Glomerular visceral epithelial cell (primary cell): ENCODE measurements at regions not wholly inside any gene's neighbourhood (a gene's known extent, or its start where the extent isn't known, plus 50 kb on each side); places are given as distances from the start of the nearest gene placed in this dataset.

Experiments used
- DNase-seq: peaks from one replicate; pipeline ENCODE4 v3.0.0-alpha.2; 2016; ENCODE audit errors: extremely low spot score

- no peak for DNase-seq
Observed at GRCh38 chr4:53815281-53815680, 224.0 kb upstream of the LNX1 start.

GRCh38 chr4:53813998-53814397 lies 222.7 kb upstream of the LNX1 start:
- no peak for DNase-seq

DNA sequence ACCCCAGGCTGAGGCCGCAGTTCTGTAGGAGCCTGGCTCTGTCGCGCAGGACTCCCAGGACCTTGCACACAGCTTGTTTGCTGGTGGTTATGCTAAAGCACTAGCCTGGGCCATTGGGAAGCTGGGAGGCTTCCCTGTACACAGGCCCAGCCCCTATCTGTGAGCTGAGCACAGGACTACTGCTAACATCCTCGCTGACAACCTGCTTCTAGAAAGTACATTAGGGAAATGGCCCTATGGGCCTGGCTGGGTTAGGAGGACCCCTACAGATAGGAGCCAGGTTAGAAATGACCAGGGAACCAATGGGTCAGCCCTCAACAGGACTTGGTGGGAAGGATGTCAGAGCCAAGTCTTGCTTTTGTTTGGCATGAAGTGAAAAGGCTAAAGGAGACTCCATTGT lies 219.4 kb upstream of the LNX1 start:
- no peak for DNase-seq

- DNase-seq = no peak
Observed at GRCh38 chr4:53809816-53810215, 218.5 kb upstream of the LNX1 start.

DNA sequence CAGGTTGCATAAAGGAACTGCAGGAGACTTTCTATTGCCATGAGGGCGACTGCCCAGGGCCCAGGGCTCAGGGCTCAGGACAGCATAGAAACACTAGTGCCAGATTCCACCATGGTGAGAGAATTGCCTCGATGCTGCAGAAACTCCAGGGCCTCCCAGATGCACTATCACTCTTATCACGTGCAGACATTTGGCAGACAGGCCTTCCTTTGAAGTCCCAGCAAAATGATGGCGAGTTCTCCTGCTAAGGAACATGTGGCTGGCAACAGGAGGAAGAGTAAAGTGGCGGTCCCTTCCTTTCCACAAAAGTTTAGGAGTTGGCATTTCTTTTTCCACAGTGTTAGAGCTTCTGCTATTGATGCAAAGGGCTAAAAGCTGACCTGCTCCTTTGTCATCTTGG lies 214.0 kb upstream of the LNX1 start:
- DNase-seq = no peak

GRCh38 chr4:53804719-53805118 lies 213.4 kb upstream of the LNX1 start:
- peak; percentile 15 for DNase-seq

DNA sequence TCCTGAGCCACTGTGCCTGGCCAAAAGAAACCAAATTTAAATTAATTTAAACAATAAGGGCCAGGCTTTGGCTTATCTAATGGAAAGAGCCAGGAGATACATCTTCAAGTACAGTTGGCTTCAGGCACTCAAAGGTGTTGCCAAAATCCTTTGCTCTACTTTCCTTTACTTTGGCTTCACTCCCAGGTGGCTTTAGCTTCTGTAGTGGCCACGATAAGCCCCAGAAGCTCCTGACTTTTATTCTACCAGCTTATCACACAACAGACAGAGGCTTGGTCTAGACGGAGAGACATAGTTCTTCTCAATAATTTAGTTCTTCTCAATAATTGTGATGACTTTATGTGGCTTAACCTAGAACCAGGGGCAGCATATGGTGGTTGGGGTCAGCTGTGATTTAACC lies 211.2 kb upstream of the LNX1 start:
- DNase-seq = no peak

- DNase-seq = no peak
Observed at GRCh38 chr4:53801373-53801772, 210.1 kb upstream of the LNX1 start.

GRCh38 chr4:53800741-53801140 lies 209.5 kb upstream of the LNX1 start:
- DNase-seq = no peak

DNA sequence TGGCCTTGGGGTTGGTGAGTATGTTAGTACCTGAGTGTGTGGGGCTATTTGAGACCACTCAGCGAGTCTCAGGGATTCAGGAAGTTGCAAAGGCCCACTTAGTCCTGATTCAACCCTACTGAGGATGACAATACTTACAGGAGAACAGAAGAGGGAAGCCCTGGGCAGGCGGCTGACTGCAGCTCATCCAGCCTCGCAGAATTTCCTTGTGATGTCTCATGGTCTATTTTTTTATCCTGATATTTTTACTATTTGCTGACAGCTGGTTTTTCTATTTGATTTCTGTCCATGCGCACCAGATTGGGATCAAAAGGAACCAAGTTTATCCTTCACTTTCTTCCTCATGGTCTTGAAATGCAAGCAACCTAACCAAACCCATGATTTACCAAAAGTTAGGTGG lies 201.8 kb upstream of the LNX1 start:
- DNase-seq = no peak

- no peak for DNase-seq
Observed at GRCh38 chr4:53790286-53790685, 199.0 kb upstream of the LNX1 start.

GRCh38 chr4:53788621-53789020 lies 197.3 kb upstream of the LNX1 start:
- DNase-seq = no peak

- DNase-seq = no peak
Observed at GRCh38 chr4:53788011-53788410, 196.7 kb upstream of the LNX1 start.

DNA sequence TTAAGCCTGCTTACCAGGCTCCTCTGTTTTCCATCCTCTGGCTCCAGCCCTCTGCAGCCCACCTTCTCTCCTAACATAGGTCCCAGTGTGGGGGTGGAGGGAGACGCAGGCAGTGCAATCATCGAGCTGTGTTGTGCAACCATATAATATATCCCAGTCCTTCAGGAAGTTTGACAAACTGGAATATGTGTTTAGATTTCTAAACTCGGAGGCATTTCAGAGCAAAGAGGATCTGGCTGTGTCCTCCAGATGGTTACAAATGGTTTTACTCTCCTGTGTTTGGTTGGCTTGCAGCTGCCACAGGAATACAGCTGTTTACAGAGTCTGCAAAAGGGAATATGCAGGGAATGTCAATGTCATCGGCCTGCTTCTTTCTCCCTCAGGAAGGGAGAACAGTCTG lies 195.3 kb upstream of the LNX1 start:
- no peak for DNase-seq

DNA sequence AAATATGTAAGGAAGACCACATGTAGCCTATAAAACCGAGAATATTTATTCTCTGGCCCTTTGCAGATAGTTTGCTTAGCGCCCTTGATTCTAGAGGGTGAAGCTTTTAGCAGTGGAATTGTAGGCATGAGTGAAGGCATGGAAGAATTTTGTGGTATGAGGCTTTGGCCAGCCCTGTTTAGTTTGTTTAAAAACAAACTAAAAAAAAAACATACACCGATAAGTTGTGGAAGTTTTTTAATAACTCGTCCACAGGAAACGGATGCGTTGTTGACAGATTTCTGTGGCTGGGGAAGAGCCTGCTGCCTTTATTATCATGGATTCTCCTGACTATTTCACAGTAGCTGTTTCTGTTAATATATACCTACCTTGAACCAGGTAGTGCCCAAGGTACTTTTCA lies 194.7 kb upstream of the LNX1 start:
- DNase-seq = no peak

DNA sequence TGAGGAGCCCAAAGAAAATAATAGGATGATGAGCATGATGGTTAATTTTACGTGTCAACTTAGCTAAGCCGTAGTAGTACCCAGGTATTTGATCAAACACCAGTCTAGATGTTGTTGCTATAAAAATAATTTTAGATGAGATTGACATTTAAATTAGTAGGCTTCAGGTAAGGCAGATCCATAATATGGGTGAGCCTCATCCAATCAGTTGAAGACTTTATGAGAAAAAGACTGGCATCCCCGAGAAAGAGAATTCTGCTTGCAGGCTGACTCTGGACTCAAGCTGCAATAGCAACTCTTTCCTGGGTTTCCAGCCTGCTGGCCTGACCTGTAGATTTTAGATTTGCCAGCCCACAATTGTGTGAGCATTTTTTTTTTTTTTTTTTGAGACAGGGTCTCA lies 192.8 kb upstream of the LNX1 start:
- no peak for DNase-seq

GRCh38 chr4:53783208-53783859 lies 192.0 kb upstream of the LNX1 start:
- no peak for DNase-seq

DNA sequence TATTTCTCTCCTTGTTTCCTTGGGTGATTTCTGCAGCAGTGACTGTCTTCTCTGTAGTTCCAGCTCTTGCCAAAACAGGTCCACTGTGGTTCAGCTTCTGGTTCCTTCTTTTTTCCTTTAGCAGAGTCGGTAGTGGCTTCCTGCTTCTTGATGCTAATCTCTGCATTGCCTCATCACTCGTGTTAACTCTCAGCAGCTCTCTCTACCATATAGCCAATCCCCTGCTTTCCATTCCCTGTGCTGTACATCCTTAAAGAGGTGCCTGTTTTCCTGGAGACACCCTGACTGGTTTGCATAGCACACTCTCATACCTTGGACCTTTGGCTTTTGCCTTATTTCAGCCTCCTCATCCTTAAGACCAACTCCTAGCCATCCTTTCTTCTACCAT lies 191.2 kb upstream of the LNX1 start:
- no peak for DNase-seq

DNA sequence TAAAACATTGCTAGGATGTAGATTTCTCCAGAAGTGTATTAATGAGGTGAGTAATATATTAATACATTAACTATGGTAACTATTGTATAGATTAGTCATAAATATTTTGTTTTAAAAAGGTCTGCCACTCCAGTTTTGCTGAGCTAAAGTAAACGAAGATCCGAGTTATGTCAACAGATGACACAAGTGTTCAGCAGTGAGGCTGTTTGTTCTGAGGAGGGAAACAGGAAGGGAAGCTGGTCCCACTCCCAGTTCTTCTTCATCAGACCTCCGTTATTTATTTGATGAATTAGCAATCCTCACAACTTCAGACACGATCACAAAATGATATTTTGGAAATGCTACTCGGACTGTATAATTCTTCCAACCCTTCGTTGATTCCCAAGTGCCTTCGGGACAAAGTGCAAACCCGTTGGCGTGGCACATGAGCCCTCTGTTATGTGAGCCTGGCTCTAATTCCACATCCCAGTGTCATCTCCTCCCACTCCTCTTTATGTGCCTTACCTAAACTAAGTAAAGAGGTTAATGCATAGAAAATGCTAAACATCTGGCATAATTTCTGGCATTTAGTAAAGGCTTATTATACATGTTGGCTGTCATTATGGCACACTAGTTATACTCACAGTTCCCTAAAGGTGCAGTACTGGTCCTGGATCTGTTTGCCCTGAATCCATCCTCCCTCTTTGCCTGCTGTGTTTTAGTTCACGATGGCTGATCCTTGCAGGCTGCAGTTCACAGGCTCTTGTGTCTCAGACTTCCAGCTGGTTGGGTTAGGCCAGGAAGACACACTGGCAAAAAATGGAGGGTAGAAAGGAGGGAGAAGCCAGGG lies 190.6 kb upstream of the LNX1 start:
- DNase-seq = no peak

GRCh38 chr4:53780736-53781400 lies 189.6 kb upstream of the LNX1 start:
- no peak for DNase-seq

- no peak for DNase-seq
Observed at GRCh38 chr4:53779025-53779424, 187.7 kb upstream of the LNX1 start.

GRCh38 chr4:53778155-53778554 lies 186.9 kb upstream of the LNX1 start:
- no peak for DNase-seq
